GM18517 (cell line): ENCODE measurements at regions not wholly inside any gene's neighbourhood (a gene's known extent, or its start where the extent isn't known, plus 50 kb on each side); places are given as distances from the start of the nearest gene placed in this dataset.

Source experiments
- ATAC-seq: cut with Tn5 transposase; IDR thresholded peaks from one replicate; pipeline ENCODE4 v1.9.1; 2021; ENCODE audit warnings: mild to moderate bottlenecking, moderate library complexity; ENCODE audit not compliant: unreplicated experiment

- no peak for ATAC-seq
These were observed 1174.0 kb downstream of the SORCS1 start for GRCh38 chr10:105990529-105990928.

GRCh38 chr10:105989995-105990394 lies 1174.5 kb downstream of the SORCS1 start:
- no peak for ATAC-seq

GRCh38 chr10:105988848-105989247 lies 1175.7 kb downstream of the SORCS1 start:
- no peak for ATAC-seq

GRCh38 chr10:105986912-105987635 lies 1177.4 kb downstream of the SORCS1 start:
- no peak for ATAC-seq

GRCh38 chr10:105986486-105986885 lies 1178.0 kb downstream of the SORCS1 start:
- ATAC-seq, result no peak

- ATAC-seq, result no peak
These were observed 1181.8 kb downstream of the SORCS1 start for GRCh38 chr10:105982735-105983134.

GRCh38 chr10:105981679-105982078 lies 1182.8 kb downstream of the SORCS1 start:
- ATAC-seq, result no peak

GRCh38 chr10:105974803-105975456 lies 1189.6 kb downstream of the SORCS1 start:
- ATAC-seq, result peak; percentile 74

- no peak for ATAC-seq
These were observed 1190.6 kb downstream of the SORCS1 start for GRCh38 chr10:105973902-105974301.

- no peak for ATAC-seq
These were observed 1191.1 kb downstream of the SORCS1 start for GRCh38 chr10:105973360-105973759.

GRCh38 chr10:105971460-105971859 lies 1193.0 kb downstream of the SORCS1 start:
- ATAC-seq, result no peak

- no peak for ATAC-seq
These were observed 1194.6 kb downstream of the SORCS1 start for GRCh38 chr10:105969884-105970377.

- ATAC-seq, result no peak
These were observed 1195.8 kb downstream of the SORCS1 start for GRCh38 chr10:105968666-105969065.

- no peak for ATAC-seq
These were observed 1197.2 kb downstream of the SORCS1 start for GRCh38 chr10:105967256-105967655.

- ATAC-seq, result no peak
These were observed 1199.4 kb downstream of the SORCS1 start for GRCh38 chr10:105965141-105965540.

- ATAC-seq, result no peak
These were observed 1200.5 kb downstream of the SORCS1 start for GRCh38 chr10:105964009-105964408.

- no peak for ATAC-seq
These were observed 1201.1 kb downstream of the SORCS1 start for GRCh38 chr10:105963334-105963884.

- peak; percentile 58 for ATAC-seq
These were observed 1208.0 kb downstream of the SORCS1 start for GRCh38 chr10:105956550-105956949.

- no peak for ATAC-seq
These were observed 1210.6 kb downstream of the SORCS1 start for GRCh38 chr10:105953861-105954260.

- ATAC-seq, result no peak
These were observed 1211.5 kb downstream of the SORCS1 start for GRCh38 chr10:105953056-105953455.

GRCh38 chr10:105952153-105952552 lies 1212.4 kb downstream of the SORCS1 start:
- peak; percentile 96 for ATAC-seq

GRCh38 chr10:105950410-105950809 lies 1214.1 kb downstream of the SORCS1 start:
- ATAC-seq, result peak; percentile 52
